ENCODE measurements at regions not wholly inside any gene's neighbourhood (a gene's known extent, or its start where the extent isn't known, plus 50 kb on each side); places are given as distances from the start of the nearest gene placed in this dataset.

GRCh38 chr6:150732765-150733539 lies 132.6 kb upstream of the MTHFD1L start:
- no peaks in the 10 kb centered on the region for H3K9me3 ChIP-seq (replicated peaks; ENCODE audit: control insufficient read depth, insufficient read depth, low read length)
- no peaks in the 10 kb centered on the region for H4K20me1 ChIP-seq (replicated peaks; ENCODE audit: control insufficient read depth, extremely low read depth, insufficient read depth, low read length)
- H3K4me1 ChIP-seq (ENCODE audit: control insufficient read depth, extremely low read depth, insufficient read depth, low read length), result no peaks in the 10 kb centered on the region
- CTCF ChIA-PET, result no interaction called here
- DNase-seq (ENCODE audit: low read depth, low spot score) (no peak), FAIRE-seq (no peak)
- dilution Hi-C loops (cut with MboI; ENCODE audit: extremely low pct_ligation_motif_present, low sequenced_read_pairs), result no loop called here
- TF ChIP-seq JUN (IDR thresholded peaks at IDR 0.05; ENCODE audit: borderline replicate concordance, insufficient read depth, insufficient read length, low read depth), result no peak
- TF ChIP-seq, protein P1, sequence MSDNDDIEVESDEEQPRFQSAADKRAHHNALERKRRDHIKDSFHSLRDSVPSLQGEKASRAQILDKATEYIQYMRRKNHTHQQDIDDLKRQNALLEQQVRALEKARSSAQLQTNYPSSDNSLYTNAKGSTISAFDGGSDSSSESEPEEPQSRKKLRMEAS (IDR thresholded peaks at IDR 0.05; ENCODE audit: insufficient read depth, insufficient read length), result no peak
- no peak for TF ChIP-seq POLR2A (IDR thresholded peaks at IDR 0.05; ENCODE audit: low read depth, low read length)
- TF ChIP-seq, protein P2, sequence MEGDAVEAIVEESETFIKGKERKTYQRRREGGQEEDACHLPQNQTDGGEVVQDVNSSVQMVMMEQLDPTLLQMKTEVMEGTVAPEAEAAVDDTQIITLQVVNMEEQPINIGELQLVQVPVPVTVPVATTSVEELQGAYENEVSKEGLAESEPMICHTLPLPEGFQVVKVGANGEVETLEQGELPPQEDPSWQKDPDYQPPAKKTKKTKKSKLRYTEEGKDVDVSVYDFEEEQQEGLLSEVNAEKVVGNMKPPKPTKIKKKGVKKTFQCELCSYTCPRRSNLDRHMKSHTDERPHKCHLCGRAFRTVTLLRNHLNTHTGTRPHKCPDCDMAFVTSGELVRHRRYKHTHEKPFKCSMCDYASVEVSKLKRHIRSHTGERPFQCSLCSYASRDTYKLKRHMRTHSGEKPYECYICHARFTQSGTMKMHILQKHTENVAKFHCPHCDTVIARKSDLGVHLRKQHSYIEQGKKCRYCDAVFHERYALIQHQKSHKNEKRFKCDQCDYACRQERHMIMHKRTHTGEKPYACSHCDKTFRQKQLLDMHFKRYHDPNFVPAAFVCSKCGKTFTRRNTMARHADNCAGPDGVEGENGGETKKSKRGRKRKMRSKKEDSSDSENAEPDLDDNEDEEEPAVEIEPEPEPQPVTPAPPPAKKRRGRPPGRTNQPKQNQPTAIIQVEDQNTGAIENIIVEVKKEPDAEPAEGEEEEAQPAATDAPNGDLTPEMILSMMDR (IDR thresholded peaks at IDR 0.05; ENCODE audit: extremely low read depth in 1 of 2, insufficient read depth in 1 of 2, low read depth in 1 of 2, low read length in 2 of 2), result no peak
- TF ChIP-seq POLR2AphosphoS5 (IDR thresholded peaks at IDR 0.05; ENCODE audit: insufficient read depth, low read depth, low read length), result no peak
- TF ChIP-seq GATA2 (IDR thresholded peaks at IDR 0.05; ENCODE audit: insufficient read depth, insufficient read length, low read depth, low read length), result no peak
- TF ChIP-seq FOS (IDR thresholded peaks at IDR 0.05; ENCODE audit: borderline replicate concordance, insufficient read depth, low read length), result no peak
- no peak for TF ChIP-seq EZH2 (IDR thresholded peaks at IDR 0.05; ENCODE audit: borderline replicate concordance, low read depth, low read length, severe bottlenecking)
- TF ChIP-seq MYC (IDR thresholded peaks at IDR 0.05; ENCODE audit: low read depth, low read length), result no peak
- H3K4me2 ChIP-seq (ENCODE audit: insufficient read depth, low read length), result no peak overlapping the region
- no peaks in the 10 kb centered on the region for H3K27me3 ChIP-seq (ENCODE audit: control insufficient read depth in 2 of 2, insufficient read depth in 2 of 2, low read length in 2 of 2)
- H3K27ac ChIP-seq (ENCODE audit: insufficient read depth, low read depth, low read length), result no peak overlapping the region
- no peaks in the 10 kb centered on the region for H3K79me2 ChIP-seq (ENCODE audit: control insufficient read depth, insufficient read depth, low read length)
- POLR2A ChIA-PET, result no interaction called here
- H3K9me1 ChIP-seq (replicated peaks; ENCODE audit: control insufficient read depth, extremely low read depth, insufficient read depth, low read length), result no peaks in the 10 kb centered on the region
- no peak overlapping the region for H2AFZ ChIP-seq (ENCODE audit: low read depth, low read length)
- no peak overlapping the region for H3K4me3 ChIP-seq (replicated peaks in 1 of 3; ENCODE audit: insufficient read depth in 1 of 3, low read depth in 1 of 3, low read length in 3 of 3)
- H3K36me3 ChIP-seq (ENCODE audit: control insufficient read depth in 2 of 2, extremely low read depth in 1 of 2, insufficient read depth in 2 of 2, low read length in 2 of 2), result peaks cover 0 to 4% of the 10 kb centered on the region in 2 experiments
- intact Hi-C loops (cut with micrococcal nuclease), result no loop called here
- BruUV-seq (replicated peaks), result no TSS peak
- H3K9ac ChIP-seq (replicated peaks; ENCODE audit: extremely low read depth, insufficient read depth, low read length), result no peak overlapping the region

All from endothelial cell of umbilical vein (primary cell).